Thyroid gland (tissue), 4 donors: ENCODE measurements at regions not wholly inside any gene's neighbourhood (a gene's known extent, or its start where the extent isn't known, plus 50 kb on each side); places are given as distances from the start of the nearest gene placed in this dataset.

Source experiments
- CTCF ChIP-seq, 6 experiments: fragments of 200-600 bp in 3 of 6; fragments of 450-650 bp in 3 of 6; sonication (generic) in 3 of 6; IDR thresholded peaks; one replicate each; pipeline ENCODE4 v1.5.1; 2016 to 2019; ENCODE audit warnings: antibody characterized with exemption in 6 of 6, mild to moderate bottlenecking in 2 of 6, inconsistent platforms in 1 of 6, moderate library complexity in 1 of 6
- POLR2A ChIP-seq, 2 donors: fragments of 450-650 bp; IDR thresholded peaks; one replicate each; pipeline ENCODE4 v1.6.1; 2017; ENCODE audit warnings: antibody characterized with exemption in 2 of 2, mild to moderate bottlenecking in 2 of 2, moderate library complexity in 1 of 2

GRCh38 chr11:90895850-90896249, 673.0 kb upstream of the CHORDC1 start:
- no peak for TF ChIP-seq CTCF (IDR thresholded peaks at IDR 0.05)
- TF ChIP-seq POLR2A (IDR thresholded peaks at IDR 0.05): no peak
